Endothelial cell of umbilical vein (primary cell): ENCODE measurements at regions not wholly inside any gene's neighbourhood (a gene's known extent, or its start where the extent isn't known, plus 50 kb on each side); places are given as distances from the start of the nearest gene placed in this dataset.

Experiments used
- BruUV-seq: library from RNA; stranded (reverse); fragments of 400-500 nt; replicated peaks from 2 replicates; lab custom pipeline; 2021; lab: Mats Ljungman, UMichigan
- CTCF ChIA-PET: fragments of 300-600, 350-600 bp; sonication (Branson Sonifier 250); formaldehyde crosslinking; loops from one replicate; lab custom pipeline; 2021; ENCODE audit warnings: antibody characterized with exemption, inconsistent platforms; lab: Charles Lee
- POLR2A ChIA-PET: fragments of 300-600, 350-600 bp; sonication (Branson Sonifier 250); formaldehyde crosslinking; loops from one replicate; lab custom pipeline; 2021; ENCODE audit warnings: antibody characterized with exemption, inconsistent platforms; lab: Charles Lee
- DNase-seq: peaks from one replicate; pipeline ENCODE4 v3.0.0-alpha.2; 2011; ENCODE audit warnings: low read depth, low spot score
- FAIRE-seq: peaks from 2 replicates; lab custom pipeline; 2011; peaks lifted over from hg19 to GRCh38; lab: Jason Lieb, UNC
- H2AFZ ChIP-seq: 2 replicates; pipeline ENCODE4 v1.6.0; 2012; ENCODE audit warnings: low read depth, low read length, control low read depth, inconsistent platforms
- H3K27ac ChIP-seq: 2 replicates; pipeline ENCODE4 v1.5.1; 2011; ENCODE audit warnings: low read depth, mild to moderate bottlenecking, control low read depth, low read length, moderate library complexity; ENCODE audit not compliant: insufficient read depth
- H3K27me3 ChIP-seq, 2 experiments: 2 replicates each; pipeline versions ENCODE4 v1.6.0 to v1.6.1; 2011; ENCODE audit warnings: low read length in 2 of 2, mixed read lengths in 1 of 2; ENCODE audit not compliant: control insufficient read depth in 2 of 2, insufficient read depth in 2 of 2
- H3K36me3 ChIP-seq, 2 experiments: 2 replicates in 1 of 2; 3 replicates in 1 of 2; pipeline ENCODE4 v1.5.1; 2011; ENCODE audit warnings: low read length in 2 of 2, mild to moderate bottlenecking in 1 of 2, moderate library complexity in 1 of 2; ENCODE audit not compliant: control insufficient read depth in 2 of 2, insufficient read depth in 2 of 2; ENCODE audit errors: extremely low read depth in 1 of 2
- H3K4me1 ChIP-seq: 3 replicates; pipeline ENCODE4 v1.5.1; 2011; ENCODE audit warnings: mild to moderate bottlenecking, low read length; ENCODE audit not compliant: control insufficient read depth, insufficient read depth; ENCODE audit errors: extremely low read depth
- H3K4me2 ChIP-seq: 2 replicates; pipeline ENCODE4 v1.6.1; 2011; ENCODE audit warnings: low read length, control low read depth, mixed read lengths; ENCODE audit not compliant: insufficient read depth
- H3K4me3 ChIP-seq, 3 experiments: fragments of 200-600 bp in 1 of 3; sonication (generic), shearing (Covaris generic) in 1 of 3; replicated peaks in 1 of 3; 2 replicates each; pipeline ENCODE4 v1.5.1; 2011 to 2016; ENCODE audit warnings: control low read depth in 3 of 3, low read length in 3 of 3, mild to moderate bottlenecking in 2 of 3, inconsistent platforms in 1 of 3, low read depth in 1 of 3, moderate library complexity in 1 of 3; ENCODE audit not compliant: insufficient read depth in 1 of 3
- H3K79me2 ChIP-seq: 2 replicates; pipeline ENCODE4 v1.6.0; 2012; ENCODE audit warnings: low read length, inconsistent platforms; ENCODE audit not compliant: control insufficient read depth, insufficient read depth
- H3K9ac ChIP-seq: replicated peaks from 2 replicates; pipeline ENCODE3; 2011; ENCODE audit warnings: low read length, control low read depth; ENCODE audit not compliant: insufficient read depth; ENCODE audit errors: extremely low read depth
- H3K9me1 ChIP-seq: replicated peaks from 3 replicates; pipeline ENCODE4 v1.6.0; 2011; ENCODE audit warnings: mild to moderate bottlenecking, low read length; ENCODE audit not compliant: control insufficient read depth, insufficient read depth; ENCODE audit errors: extremely low read depth
- H3K9me3 ChIP-seq: replicated peaks from 2 replicates; pipeline ENCODE4 v1.5.1; 2012; ENCODE audit warnings: low read length, inconsistent platforms; ENCODE audit not compliant: control insufficient read depth, insufficient read depth
- H4K20me1 ChIP-seq: replicated peaks from 2 replicates; pipeline ENCODE3; 2011; ENCODE audit warnings: mild to moderate bottlenecking, low read length; ENCODE audit not compliant: control insufficient read depth, insufficient read depth; ENCODE audit errors: extremely low read depth
- CTCF ChIP-seq, 2 donors: IDR thresholded peaks; 1 replicate in 1 of 2; 2 replicates in 1 of 2; pipeline ENCODE4 v1.5.1; 2011; ENCODE audit warnings: low read length in 2 of 2, mild to moderate bottlenecking in 2 of 2, moderate library complexity in 2 of 2, control low read depth in 1 of 2, inconsistent platforms in 1 of 2, low read depth in 1 of 2; ENCODE audit not compliant: insufficient read depth in 1 of 2; ENCODE audit errors: extremely low read depth in 1 of 2
- EZH2 ChIP-seq: IDR thresholded peaks from 2 replicates; pipeline ENCODE4 v1.6.1; 2012; ENCODE audit warnings: borderline replicate concordance, low read depth, mild to moderate bottlenecking, moderate library complexity, low read length, inconsistent platforms; ENCODE audit not compliant: severe bottlenecking
- FOS ChIP-seq: IDR thresholded peaks from 2 replicates; pipeline ENCODE4 v1.6.1; 2011; ENCODE audit warnings: mild to moderate bottlenecking, low read length, moderate library complexity, borderline replicate concordance; ENCODE audit not compliant: insufficient read depth
- GATA2 ChIP-seq: IDR thresholded peaks from 2 replicates; pipeline ENCODE4 v1.7.0; 2011; ENCODE audit warnings: low read depth, mild to moderate bottlenecking, moderate library complexity, mixed read lengths, low read length; ENCODE audit not compliant: insufficient read length, insufficient read depth
- JUN ChIP-seq: IDR thresholded peaks from 2 replicates; pipeline ENCODE4 v1.6.1; 2011; ENCODE audit warnings: borderline replicate concordance, low read depth; ENCODE audit not compliant: insufficient read length, insufficient read depth
- MAX ChIP-seq: IDR thresholded peaks from 2 replicates; pipeline ENCODE4 v1.6.1; 2011; ENCODE audit not compliant: insufficient read depth, insufficient read length
- MYC ChIP-seq: IDR thresholded peaks from one replicate; pipeline ENCODE4 v1.6.1; 2011; ENCODE audit warnings: mild to moderate bottlenecking, low read depth, low read length
- POLR2A ChIP-seq: IDR thresholded peaks from 2 replicates; pipeline ENCODE4 v1.6.1; 2012; ENCODE audit warnings: low read depth, mild to moderate bottlenecking, control low read depth, low read length
- POLR2AphosphoS5 ChIP-seq: IDR thresholded peaks from 2 replicates; pipeline ENCODE4 v1.6.1; 2012; ENCODE audit warnings: low read depth, mild to moderate bottlenecking, control low read depth, low read length, moderate library complexity; ENCODE audit not compliant: insufficient read depth
- dilution Hi-C: fragments of 300-500 bp; cut with MboI; formaldehyde crosslinking; loops from one replicate; pipeline ENCODE4 v1.15.0; 2019; ENCODE audit warnings: low sequenced_read_pairs; ENCODE audit not compliant: extremely low pct_ligation_motif_present
- intact Hi-C: fragments of 100-400 bp; cut with micrococcal nuclease; formaldehyde crosslinking; loops from one replicate; pipeline ENCODE4 v1.10.0; 2022

GRCh38 chr9:107386396-107386795 is 103.2 kb downstream of the KLF4 start:
- dilution Hi-C loops, result no loop called here
- CTCF ChIA-PET, result no interaction called here

More at GRCh38 chr9:107386396-107386795, 103.2 kb downstream of the KLF4 start:
- POLR2A ChIA-PET, result no interaction called here
- Histone ChIP-seq H3K36me3 (no peaks in the 10 kb centered on the region), H3K4me3 (no peak overlapping the region), H3K9ac (no peak overlapping the region), H3K4me1 (no peaks in the 10 kb centered on the region), H3K4me2 (no peak overlapping the region), H3K27ac (no peak overlapping the region), H2AFZ (no peak overlapping the region), H4K20me1 (no peaks in the 10 kb centered on the region), H3K9me1 (no peaks in the 10 kb centered on the region), H3K9me3 (no peaks in the 10 kb centered on the region), H3K27me3 (no peaks in the 10 kb centered on the region), H3K79me2 (no peaks in the 10 kb centered on the region)
- no peak for DNase-seq
- no peak for TF ChIP-seq GATA2
- no peak for TF ChIP-seq MYC
- no peak for TF ChIP-seq FOS
- TF ChIP-seq EZH2, result no peak
- no peak for TF ChIP-seq POLR2A
- no peak for TF ChIP-seq JUN
- TF ChIP-seq MAX, result no peak
- TF ChIP-seq CTCF (IDR thresholded peaks at IDR 0.05; ENCODE audit: extremely low read depth in 1 of 2, insufficient read depth in 1 of 2, low read depth in 1 of 2, low read length in 2 of 2), result no peak
- no peak for TF ChIP-seq POLR2AphosphoS5
- no peak for FAIRE-seq
- no TSS peak for BruUV-seq
- intact Hi-C loops, result no loop called here
